ENCODE measurements at regions not wholly inside any gene's neighbourhood (a gene's known extent, or its start where the extent isn't known, plus 50 kb on each side); places are given as distances from the start of the nearest gene placed in this dataset.

- TF ChIP-seq, protein P1, sequence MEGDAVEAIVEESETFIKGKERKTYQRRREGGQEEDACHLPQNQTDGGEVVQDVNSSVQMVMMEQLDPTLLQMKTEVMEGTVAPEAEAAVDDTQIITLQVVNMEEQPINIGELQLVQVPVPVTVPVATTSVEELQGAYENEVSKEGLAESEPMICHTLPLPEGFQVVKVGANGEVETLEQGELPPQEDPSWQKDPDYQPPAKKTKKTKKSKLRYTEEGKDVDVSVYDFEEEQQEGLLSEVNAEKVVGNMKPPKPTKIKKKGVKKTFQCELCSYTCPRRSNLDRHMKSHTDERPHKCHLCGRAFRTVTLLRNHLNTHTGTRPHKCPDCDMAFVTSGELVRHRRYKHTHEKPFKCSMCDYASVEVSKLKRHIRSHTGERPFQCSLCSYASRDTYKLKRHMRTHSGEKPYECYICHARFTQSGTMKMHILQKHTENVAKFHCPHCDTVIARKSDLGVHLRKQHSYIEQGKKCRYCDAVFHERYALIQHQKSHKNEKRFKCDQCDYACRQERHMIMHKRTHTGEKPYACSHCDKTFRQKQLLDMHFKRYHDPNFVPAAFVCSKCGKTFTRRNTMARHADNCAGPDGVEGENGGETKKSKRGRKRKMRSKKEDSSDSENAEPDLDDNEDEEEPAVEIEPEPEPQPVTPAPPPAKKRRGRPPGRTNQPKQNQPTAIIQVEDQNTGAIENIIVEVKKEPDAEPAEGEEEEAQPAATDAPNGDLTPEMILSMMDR (IDR thresholded peaks at IDR 0.05) = no peak
- no peak for TF ChIP-seq POLR2A (IDR thresholded peaks at IDR 0.05)
Observed at GRCh38 chr5:10902145-10902544, 141.1 kb upstream of the DAP start.

Data from heart left ventricle (tissue), 13 donors.